KMS-11 (cell line): ENCODE measurements at regions not wholly inside any gene's neighbourhood (a gene's known extent, or its start where the extent isn't known, plus 50 kb on each side); places are given as distances from the start of the nearest gene placed in this dataset.

ENCODE experiments used
- H2AFZ ChIP-seq: fragments of 200-600 bp; sonication (generic); 2 replicates; pipeline ENCODE4 v1.6.1; 2016; ENCODE audit warnings: antibody characterized with exemption, mixed run types, low read depth
- H3K27ac ChIP-seq: fragments of 200-600 bp; sonication (generic); 2 replicates; pipeline ENCODE4 v1.6.1; 2016; ENCODE audit warnings: mild to moderate bottlenecking, mixed run types
- H3K27me3 ChIP-seq: fragments of 200-600 bp; sonication (generic); 2 replicates; pipeline ENCODE4 v1.6.1; 2017; ENCODE audit warnings: mild to moderate bottlenecking, low read depth, mixed run types, moderate library complexity; ENCODE audit not compliant: insufficient read depth
- H3K36me3 ChIP-seq: fragments of 200-600 bp; sonication (generic); 2 replicates; pipeline ENCODE4 v1.6.1; 2017; ENCODE audit warnings: mild to moderate bottlenecking, mixed run types; ENCODE audit not compliant: insufficient read depth
- H3K4me1 ChIP-seq: fragments of 200-600 bp; sonication (generic); 2 replicates; pipeline ENCODE4 v1.6.1; 2016; ENCODE audit warnings: mild to moderate bottlenecking, low read depth, mixed run types; ENCODE audit not compliant: poor library complexity, severe bottlenecking
- H3K4me2 ChIP-seq: fragments of 200-600 bp; sonication (generic); 2 replicates; pipeline ENCODE4 v1.7.0; 2016; ENCODE audit warnings: mild to moderate bottlenecking, mixed run types
- H3K4me3 ChIP-seq: fragments of 200-600 bp; sonication (generic); IDR thresholded peaks from 2 replicates; pipeline ENCODE4 v1.6.1; 2017; ENCODE audit warnings: low read depth, low read length, mixed read lengths; ENCODE audit not compliant: insufficient read depth
- H3K79me2 ChIP-seq: fragments of 200-600 bp; sonication (generic); 2 replicates; pipeline ENCODE4 v1.6.1; 2016; ENCODE audit warnings: low read depth, mixed run types; ENCODE audit not compliant: insufficient read depth
- H3K9ac ChIP-seq: fragments of 200-600 bp; sonication (generic); 2 replicates; pipeline ENCODE4 v1.6.1; 2016; ENCODE audit warnings: mild to moderate bottlenecking, mixed run types
- H4K20me1 ChIP-seq: fragments of 200-600 bp; sonication (generic); 2 replicates; pipeline ENCODE4 v1.6.1; 2016; ENCODE audit warnings: mild to moderate bottlenecking, mixed run types; ENCODE audit not compliant: insufficient read depth
- TF ChIP-seq, protein P1 (sequence below): fragments of 200-600 bp; sonication (generic); conservative IDR thresholded peaks from 2 replicates; pipeline ENCODE4 v1.6.1; 2017; ENCODE audit warnings: low read depth, mild to moderate bottlenecking, antibody characterized with exemption, low read length, moderate library complexity, mixed read lengths

DNA sequence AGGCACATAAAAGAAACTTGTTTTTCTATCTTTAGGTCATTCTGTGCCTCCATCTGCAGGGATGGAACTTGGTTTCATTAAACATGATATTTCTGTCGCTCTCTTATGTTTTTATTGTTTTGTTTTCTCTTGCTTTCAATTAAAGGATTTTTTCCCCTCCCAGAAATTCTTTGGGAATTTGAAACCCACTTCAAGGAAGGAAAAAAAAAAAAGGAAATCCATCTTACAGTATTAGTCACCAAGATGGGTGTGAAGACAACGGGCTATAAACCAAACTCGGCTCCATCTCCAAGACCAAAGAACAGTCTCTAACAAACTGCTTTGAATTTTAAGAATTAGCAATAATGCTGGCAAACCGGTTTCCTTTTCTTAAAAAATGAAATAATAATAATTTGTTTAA, 244.1 kb downstream of the BCL11A start:
- no peaks in the 10 kb centered on the region for H4K20me1 ChIP-seq
- no peak overlapping the region for H2AFZ ChIP-seq
- peaks cover 17% of the 10 kb centered on the region for H3K4me1 ChIP-seq
- TF ChIP-seq, protein P1, sequence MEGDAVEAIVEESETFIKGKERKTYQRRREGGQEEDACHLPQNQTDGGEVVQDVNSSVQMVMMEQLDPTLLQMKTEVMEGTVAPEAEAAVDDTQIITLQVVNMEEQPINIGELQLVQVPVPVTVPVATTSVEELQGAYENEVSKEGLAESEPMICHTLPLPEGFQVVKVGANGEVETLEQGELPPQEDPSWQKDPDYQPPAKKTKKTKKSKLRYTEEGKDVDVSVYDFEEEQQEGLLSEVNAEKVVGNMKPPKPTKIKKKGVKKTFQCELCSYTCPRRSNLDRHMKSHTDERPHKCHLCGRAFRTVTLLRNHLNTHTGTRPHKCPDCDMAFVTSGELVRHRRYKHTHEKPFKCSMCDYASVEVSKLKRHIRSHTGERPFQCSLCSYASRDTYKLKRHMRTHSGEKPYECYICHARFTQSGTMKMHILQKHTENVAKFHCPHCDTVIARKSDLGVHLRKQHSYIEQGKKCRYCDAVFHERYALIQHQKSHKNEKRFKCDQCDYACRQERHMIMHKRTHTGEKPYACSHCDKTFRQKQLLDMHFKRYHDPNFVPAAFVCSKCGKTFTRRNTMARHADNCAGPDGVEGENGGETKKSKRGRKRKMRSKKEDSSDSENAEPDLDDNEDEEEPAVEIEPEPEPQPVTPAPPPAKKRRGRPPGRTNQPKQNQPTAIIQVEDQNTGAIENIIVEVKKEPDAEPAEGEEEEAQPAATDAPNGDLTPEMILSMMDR: no peak
- H3K4me2 ChIP-seq: no peak overlapping the region
- H3K9ac ChIP-seq: no peak overlapping the region
- H3K36me3 ChIP-seq: no peaks in the 10 kb centered on the region
- no peak overlapping the region for H3K4me3 ChIP-seq
- H3K79me2 ChIP-seq: no peaks in the 10 kb centered on the region
- H3K27ac ChIP-seq: no peak overlapping the region
- H3K27me3 ChIP-seq: no peaks in the 10 kb centered on the region

DNA sequence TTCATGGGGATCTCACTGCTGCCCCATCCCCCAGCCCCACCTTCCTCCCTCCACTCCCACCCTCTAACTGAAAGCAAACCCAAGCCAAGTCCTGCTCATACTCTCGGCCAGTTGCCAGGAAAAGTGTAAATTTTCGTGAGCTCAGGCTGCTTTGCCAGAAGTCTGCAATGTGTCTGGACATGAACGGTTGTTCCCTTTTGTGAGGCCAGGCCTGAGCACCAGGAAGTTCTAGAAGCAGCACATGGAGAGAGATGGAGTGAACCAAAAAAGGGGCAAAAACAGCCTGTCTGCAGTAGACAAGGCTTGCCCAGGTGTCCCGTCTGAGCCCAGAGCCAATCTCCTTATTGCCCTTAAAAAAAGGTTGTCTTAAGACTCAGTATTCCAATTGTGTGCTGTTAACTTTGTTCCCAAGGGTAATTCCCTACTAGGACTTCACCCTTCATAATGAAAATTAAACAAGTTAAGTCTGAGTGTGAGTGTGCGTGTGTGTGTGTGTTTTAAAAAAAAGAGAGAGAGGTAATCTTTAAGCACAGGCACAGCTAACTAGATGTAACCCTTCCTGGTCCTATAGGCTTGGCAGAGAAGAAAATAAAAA, 247.1 kb downstream of the BCL11A start:
- Histone ChIP-seq H2AFZ (no peak overlapping the region), H3K9ac (no peak overlapping the region), H4K20me1 (no peaks in the 10 kb centered on the region), H3K4me3 (no peak overlapping the region), H3K4me2 (no peak overlapping the region), H3K4me1 (no peaks in the 10 kb centered on the region), H3K36me3 (no peaks in the 10 kb centered on the region), H3K27me3 (no peaks in the 10 kb centered on the region), H3K27ac (no peak overlapping the region), H3K79me2 (no peaks in the 10 kb centered on the region)
- TF ChIP-seq, protein P1: no peak

DNA sequence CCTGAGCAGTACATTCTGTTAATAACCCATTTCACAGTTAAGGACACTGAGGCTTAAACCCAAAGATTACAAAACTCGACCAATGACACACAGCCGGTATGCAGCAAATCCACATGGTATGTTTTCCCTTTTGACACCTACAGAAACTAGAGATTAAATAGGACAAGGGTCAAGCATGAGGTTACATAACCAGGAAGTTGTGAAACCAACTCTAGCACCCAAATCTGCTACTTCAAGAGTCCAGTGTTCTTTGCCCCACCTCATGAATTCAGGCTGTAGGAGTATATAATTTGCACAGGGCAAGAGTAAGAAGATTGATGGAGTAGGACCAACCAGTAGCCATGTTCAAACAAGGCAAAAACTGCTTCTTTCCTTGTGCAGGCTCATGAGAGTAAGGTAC, 249.8 kb downstream of the BCL11A start:
- Histone ChIP-seq H3K4me3 (no peak overlapping the region), H3K36me3 (no peaks in the 10 kb centered on the region), H4K20me1 (no peaks in the 10 kb centered on the region), H3K4me1 (no peaks in the 10 kb centered on the region), H3K9ac (no peak overlapping the region), H3K27me3 (no peaks in the 10 kb centered on the region), H2AFZ (no peak overlapping the region), H3K4me2 (no peak overlapping the region), H3K27ac (no peak overlapping the region), H3K79me2 (no peaks in the 10 kb centered on the region)
- TF ChIP-seq, protein P1: no peak

DNA sequence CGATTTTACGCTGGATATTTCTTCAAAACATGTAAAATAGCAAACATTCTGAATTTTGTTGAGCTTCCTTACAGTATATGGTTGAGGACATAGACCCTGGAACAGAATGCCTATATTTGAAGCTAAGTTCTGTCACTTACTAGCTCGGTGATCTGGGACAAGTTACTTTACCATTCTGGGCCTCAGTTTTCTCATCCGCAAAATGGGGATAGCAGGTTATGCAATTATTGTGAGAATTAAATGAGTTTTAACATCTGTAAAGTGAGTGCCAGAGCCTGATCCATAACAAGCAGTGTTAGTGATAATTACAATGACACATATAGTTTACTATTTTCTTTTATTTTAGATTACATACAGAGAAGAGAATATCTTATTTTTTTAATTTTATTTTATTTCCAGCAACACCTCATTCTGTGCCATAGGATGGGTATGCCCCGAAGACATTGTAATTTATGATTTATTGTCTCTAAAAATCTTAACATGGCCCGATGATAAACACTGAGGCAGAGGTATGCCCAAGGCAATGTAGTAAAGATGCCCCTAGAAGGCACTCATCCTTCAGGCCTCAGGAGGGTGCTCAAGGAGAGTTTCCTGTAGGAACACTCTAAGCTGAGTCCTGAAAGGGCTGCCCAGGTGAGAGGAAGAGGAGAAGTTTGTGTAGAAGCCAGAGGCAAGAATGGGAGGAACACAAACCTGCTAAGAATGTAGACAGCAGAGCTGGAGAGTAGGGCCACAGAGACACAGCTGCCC, 250.9 kb downstream of the BCL11A start:
- no peaks in the 10 kb centered on the region for H4K20me1 ChIP-seq
- no peak overlapping the region for H2AFZ ChIP-seq
- no peaks in the 10 kb centered on the region for H3K79me2 ChIP-seq
- H3K27ac ChIP-seq: no peak overlapping the region
- no peaks in the 10 kb centered on the region for H3K4me1 ChIP-seq
- no peaks in the 10 kb centered on the region for H3K36me3 ChIP-seq
- H3K4me2 ChIP-seq: no peak overlapping the region
- H3K27me3 ChIP-seq: no peaks in the 10 kb centered on the region
- H3K9ac ChIP-seq: no peak overlapping the region
- TF ChIP-seq, protein P1: no peak
- no peak overlapping the region for H3K4me3 ChIP-seq
